Thyroid gland (tissue), 4 donors: ENCODE measurements at regions not wholly inside any gene's neighbourhood (a gene's known extent, or its start where the extent isn't known, plus 50 kb on each side); places are given as distances from the start of the nearest gene placed in this dataset.

Experiments used
- DNase-seq, 2 donors: peaks; one replicate each; pipeline ENCODE4 v3.0.0-alpha.2; 2019
- H3K27ac ChIP-seq, 3 donors: fragments of 200-600 bp; sonication (generic); 1 replicate in 2 of 3; 2 replicates in 1 of 3; pipeline ENCODE4 v1.5.1; 2016 to 2019; ENCODE audit warnings: mild to moderate bottlenecking in 1 of 3, moderate library complexity in 1 of 3
- H3K27me3 ChIP-seq: fragments of 200-600 bp; sonication (generic); one replicate; pipeline ENCODE4 v1.5.1; 2019
- H3K36me3 ChIP-seq, 2 donors: fragments of 200-600 bp; sonication (generic); one replicate each; pipeline ENCODE4 v1.5.1; 2016 to 2019
- H3K4me1 ChIP-seq, 2 donors: fragments of 200-600 bp; sonication (generic); one replicate each; pipeline ENCODE4 v1.5.1; 2017 to 2019
- H3K4me3 ChIP-seq, 3 donors: fragments of 200-600 bp; sonication (generic); replicated peaks in 1 of 3; 1 replicate in 2 of 3; 2 replicates in 1 of 3; pipeline ENCODE4 v1.5.1; 2016; ENCODE audit warnings: mild to moderate bottlenecking in 1 of 3
- H3K9me3 ChIP-seq: fragments of 200-600 bp; sonication (generic); one replicate; pipeline ENCODE4 v1.5.1; 2017
- CTCF ChIP-seq, 6 experiments: fragments of 200-600 bp in 3 of 6; fragments of 450-650 bp in 3 of 6; sonication (generic) in 3 of 6; IDR thresholded peaks; one replicate each; pipeline ENCODE4 v1.5.1; 2016 to 2019; ENCODE audit warnings: antibody characterized with exemption in 6 of 6, mild to moderate bottlenecking in 2 of 6, inconsistent platforms in 1 of 6, moderate library complexity in 1 of 6
- POLR2A ChIP-seq, 2 donors: fragments of 450-650 bp; IDR thresholded peaks; one replicate each; pipeline ENCODE4 v1.6.1; 2017; ENCODE audit warnings: antibody characterized with exemption in 2 of 2, mild to moderate bottlenecking in 2 of 2, moderate library complexity in 1 of 2
- WGBS, 2 donors: methylation state at CpG; one replicate each; pipeline ENCODE4 v1.1.5; 2017; 5-methylcytosine and 5-hydroxymethylcytosine counted together
- intact Hi-C: fragments of 100-400 bp; cut with DNase I; formaldehyde crosslinking; loops from one replicate; pipeline ENCODE4 v1.15.1; 2023

GRCh38 chr5:138661291-138661960 is 86.2 kb upstream of the HSPA9 start:
- no peaks in the 10 kb centered on the region for H3K4me1 ChIP-seq
- 84 to 93% methylated on average over 11 to 17 of the region's 19 CpGs for WGBS, 2 donors
- no peak for DNase-seq
- intact Hi-C loops: no loop called here
- TF ChIP-seq CTCF (IDR thresholded peaks at IDR 0.05) (no peak), POLR2A (IDR thresholded peaks at IDR 0.05) (no peak)
- no peak overlapping the region for H3K4me3 ChIP-seq
- no peaks in the 10 kb centered on the region for H3K27me3 ChIP-seq
- no peaks in the 10 kb centered on the region for H3K9me3 ChIP-seq
- no peaks in the 10 kb centered on the region for H3K36me3 ChIP-seq
- no peak overlapping the region for H3K27ac ChIP-seq

GRCh38 chr5:138660051-138660572 is 84.9 kb upstream of the HSPA9 start:
- intact Hi-C loops: no loop called here
- no peak overlapping the region for H3K4me3 ChIP-seq
- no peaks in the 10 kb centered on the region for H3K36me3 ChIP-seq
- DNase-seq: no peak
- no peak overlapping the region for H3K27ac ChIP-seq
- TF ChIP-seq CTCF (IDR thresholded peaks at IDR 0.05): no peak
- no peak for TF ChIP-seq POLR2A (IDR thresholded peaks at IDR 0.05)
- H3K4me1 ChIP-seq: no peaks in the 10 kb centered on the region
- H3K27me3 ChIP-seq: no peaks in the 10 kb centered on the region
- H3K9me3 ChIP-seq: no peaks in the 10 kb centered on the region
- 65 to 74% methylated on average over 4 of the region's 4 CpGs for WGBS, 2 donors

GRCh38 chr5:138659561-138659960 is 84.4 kb upstream of the HSPA9 start:
- DNase-seq: no peak
- no peaks in the 10 kb centered on the region for H3K36me3 ChIP-seq
- no peaks in the 10 kb centered on the region for H3K27me3 ChIP-seq
- H3K4me3 ChIP-seq: no peak overlapping the region
- no peaks in the 10 kb centered on the region for H3K4me1 ChIP-seq
- WGBS, 2 donors: 81 to 88% methylated on average over 2 to 3 of the region's 3 CpGs
- no peak overlapping the region for H3K27ac ChIP-seq
- TF ChIP-seq CTCF (IDR thresholded peaks at IDR 0.05) (no peak), POLR2A (IDR thresholded peaks at IDR 0.05) (no peak)
- intact Hi-C loops: no loop called here
- no peaks in the 10 kb centered on the region for H3K9me3 ChIP-seq

- DNase-seq: no peak
- WGBS, 2 donors: 94 to 99% methylated on average over 3 of the region's 3 CpGs
- Histone ChIP-seq H3K27ac (no peak overlapping the region), H3K9me3 (no peaks in the 10 kb centered on the region), H3K36me3 (no peaks in the 10 kb centered on the region), H3K4me1 (no peaks in the 10 kb centered on the region), H3K4me3 (no peak overlapping the region), H3K27me3 (no peaks in the 10 kb centered on the region)
- intact Hi-C loops: no loop called here
- TF ChIP-seq POLR2A (IDR thresholded peaks at IDR 0.05) (no peak), CTCF (IDR thresholded peaks at IDR 0.05) (no peak)
Measured at GRCh38 chr5:138659121-138659520, 83.9 kb upstream of the HSPA9 start.

- H3K4me1 ChIP-seq: no peaks in the 10 kb centered on the region
- H3K9me3 ChIP-seq: no peaks in the 10 kb centered on the region
- no peaks in the 10 kb centered on the region for H3K27me3 ChIP-seq
- no peak for DNase-seq
- 80 to 83% methylated on average over 6 of the region's 6 CpGs for WGBS, 2 donors
- H3K4me3 ChIP-seq: no peak overlapping the region
- TF ChIP-seq POLR2A (IDR thresholded peaks at IDR 0.05): no peak
- TF ChIP-seq CTCF (IDR thresholded peaks at IDR 0.05): no peak
- no peaks in the 10 kb centered on the region for H3K36me3 ChIP-seq
- intact Hi-C loops: no loop called here
- no peak overlapping the region for H3K27ac ChIP-seq
Measured at GRCh38 chr5:138658676-138659075, 83.5 kb upstream of the HSPA9 start.
